ENCODE measurements at regions not wholly inside any gene's neighbourhood (a gene's known extent, or its start where the extent isn't known, plus 50 kb on each side); places are given as distances from the start of the nearest gene placed in this dataset.

DNA sequence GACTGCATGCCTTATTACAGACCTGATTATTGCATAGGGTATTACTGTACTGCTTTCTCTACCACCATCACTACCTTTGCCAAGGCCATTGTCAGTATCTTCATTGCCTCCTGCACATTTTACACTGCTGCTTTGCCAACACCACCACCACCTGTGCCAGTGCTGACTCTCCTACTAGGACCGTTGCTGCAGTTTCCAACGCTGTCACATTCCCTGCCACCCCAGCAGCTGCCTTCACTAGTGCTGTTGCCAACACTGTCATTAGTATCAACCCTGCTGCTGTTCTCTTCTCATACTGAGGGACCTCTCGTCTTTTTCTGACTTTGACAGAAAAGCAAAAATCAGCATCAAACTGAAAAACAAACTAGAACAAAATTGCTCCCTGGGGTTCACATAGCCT lies 394.9 kb upstream of the B3GALT2 start:
- DNase-seq (ENCODE audit: low read depth in 6 of 9, low spot score in 9 of 9), result no peak
- H3K4me1 ChIP-seq (ENCODE audit: control insufficient read depth in 2 of 2, insufficient read depth in 2 of 2, low read length in 2 of 2), result no peaks in the 10 kb centered on the region
- 97% methylated on average over 3 of the region's 3 CpGs for WGBS
- no peaks in the 10 kb centered on the region for H3K9me3 ChIP-seq (ENCODE audit: control insufficient read depth in 2 of 2, insufficient read depth in 1 of 2, low read length in 1 of 2)
- H3K36me3 ChIP-seq (ENCODE audit: control insufficient read depth in 2 of 2, insufficient read depth in 2 of 2, low read length in 1 of 2), result no peaks in the 10 kb centered on the region
- H3K27ac ChIP-seq (ENCODE audit: low read depth in 1 of 2, low read length in 1 of 2), result no peak overlapping the region
- H3K27me3 ChIP-seq (ENCODE audit: control insufficient read depth in 2 of 2, insufficient read depth in 1 of 2, low read length in 1 of 2), result no peaks in the 10 kb centered on the region
- H3K4me3 ChIP-seq (ENCODE audit: low read length in 2 of 2), result no peak overlapping the region

DNA sequence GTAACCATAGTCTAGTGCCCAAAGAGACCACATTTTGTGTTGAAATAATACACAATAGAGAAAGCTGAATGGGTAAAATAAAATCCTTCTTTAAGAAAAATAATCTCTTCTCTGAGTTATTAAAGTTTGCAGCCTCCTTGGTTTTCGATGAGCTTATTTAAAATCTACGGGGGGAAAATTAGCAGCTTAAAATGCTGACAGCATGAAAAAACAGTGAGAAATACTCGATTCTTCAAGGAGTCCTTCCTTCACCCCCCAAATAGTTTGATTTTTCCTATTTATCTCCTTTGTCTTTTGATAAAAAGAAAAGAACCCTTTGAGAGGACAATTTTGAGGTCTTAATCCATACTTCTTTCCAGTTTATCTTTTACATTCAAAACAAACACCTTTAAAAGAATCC lies 394.0 kb upstream of the B3GALT2 start:
- no peak overlapping the region for H3K27ac ChIP-seq (ENCODE audit: low read depth in 1 of 2, low read length in 1 of 2)
- H3K27me3 ChIP-seq (ENCODE audit: control insufficient read depth in 2 of 2, insufficient read depth in 1 of 2, low read length in 1 of 2), result no peaks in the 10 kb centered on the region
- H3K9me3 ChIP-seq (ENCODE audit: control insufficient read depth in 2 of 2, insufficient read depth in 1 of 2, low read length in 1 of 2), result no peaks in the 10 kb centered on the region
- no peak overlapping the region for H3K4me3 ChIP-seq (ENCODE audit: low read length in 2 of 2)
- H3K4me1 ChIP-seq (ENCODE audit: control insufficient read depth in 2 of 2, insufficient read depth in 2 of 2, low read length in 2 of 2), result no peaks in the 10 kb centered on the region
- 96% methylated on average over 3 of the region's 3 CpGs for whole genome bisulfite sequencing
- no peak for DNase-seq (ENCODE audit: low read depth in 6 of 9, low spot score in 9 of 9)
- no peaks in the 10 kb centered on the region for H3K36me3 ChIP-seq (ENCODE audit: control insufficient read depth in 2 of 2, insufficient read depth in 2 of 2, low read length in 1 of 2)

DNA sequence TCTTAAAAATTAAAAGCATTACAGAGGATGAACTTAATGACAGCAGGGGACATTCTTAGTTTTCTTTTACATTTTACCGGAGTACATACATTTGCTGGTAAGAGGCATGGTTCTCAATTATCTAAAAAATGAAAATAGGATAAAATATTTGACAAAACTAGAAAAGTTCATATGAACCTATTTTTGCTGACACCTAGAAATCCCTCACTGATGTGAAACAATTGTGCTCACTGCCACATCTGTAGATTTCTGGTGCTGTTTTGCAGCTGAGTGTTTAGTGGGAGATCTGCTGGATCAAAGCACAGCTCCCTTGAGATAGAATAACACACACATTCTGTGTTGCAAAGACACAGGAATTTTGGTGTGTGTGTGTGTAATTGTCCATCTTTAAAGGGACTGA lies 392.9 kb upstream of the B3GALT2 start:
- H3K9me3 ChIP-seq (ENCODE audit: control insufficient read depth in 2 of 2, insufficient read depth in 1 of 2, low read length in 1 of 2), result no peaks in the 10 kb centered on the region
- no peak for DNase-seq (ENCODE audit: low read depth in 6 of 9, low spot score in 9 of 9)
- no peak overlapping the region for H3K27ac ChIP-seq (ENCODE audit: low read depth in 1 of 2, low read length in 1 of 2)
- no peaks in the 10 kb centered on the region for H3K4me1 ChIP-seq (ENCODE audit: control insufficient read depth in 2 of 2, insufficient read depth in 2 of 2, low read length in 2 of 2)
- WGBS, result 97% methylated on average over 1 of the region's 1 CpG
- H3K4me3 ChIP-seq (ENCODE audit: low read length in 2 of 2), result no peak overlapping the region
- no peaks in the 10 kb centered on the region for H3K27me3 ChIP-seq (ENCODE audit: control insufficient read depth in 2 of 2, insufficient read depth in 1 of 2, low read length in 1 of 2)
- H3K36me3 ChIP-seq (ENCODE audit: control insufficient read depth in 2 of 2, insufficient read depth in 2 of 2, low read length in 1 of 2), result no peaks in the 10 kb centered on the region

DNA sequence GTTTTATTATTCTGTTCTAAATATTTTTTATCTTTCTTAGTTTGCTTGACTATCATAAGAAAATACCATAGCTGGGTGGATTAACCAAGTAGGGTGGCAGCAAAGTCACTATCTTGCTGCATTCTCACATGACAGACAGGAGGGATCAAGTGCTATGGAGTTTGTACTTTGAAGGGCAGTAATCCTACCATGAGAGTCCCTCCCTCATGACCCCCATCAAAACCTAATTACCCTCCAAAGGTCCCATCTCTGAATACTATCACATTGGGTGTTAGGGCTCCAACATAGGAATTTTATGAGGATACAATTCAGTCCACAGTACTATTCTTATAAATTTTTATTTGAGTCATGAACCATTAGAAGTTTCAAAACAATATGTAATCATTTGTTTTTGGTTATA lies 388.5 kb upstream of the B3GALT2 start:
- H3K4me1 ChIP-seq (ENCODE audit: control insufficient read depth in 2 of 2, insufficient read depth in 2 of 2, low read length in 2 of 2), result no peaks in the 10 kb centered on the region
- H3K27ac ChIP-seq (ENCODE audit: low read depth in 1 of 2, low read length in 1 of 2), result no peak overlapping the region
- H3K4me3 ChIP-seq (ENCODE audit: low read length in 2 of 2), result no peak overlapping the region
- H3K27me3 ChIP-seq (ENCODE audit: control insufficient read depth in 2 of 2, insufficient read depth in 1 of 2, low read length in 1 of 2), result no peaks in the 10 kb centered on the region
- no peaks in the 10 kb centered on the region for H3K36me3 ChIP-seq (ENCODE audit: control insufficient read depth in 2 of 2, insufficient read depth in 2 of 2, low read length in 1 of 2)
- H3K9me3 ChIP-seq (ENCODE audit: control insufficient read depth in 2 of 2, insufficient read depth in 1 of 2, low read length in 1 of 2), result no peaks in the 10 kb centered on the region
- DNase-seq (ENCODE audit: low read depth in 6 of 9, low spot score in 9 of 9), result no peak

DNA sequence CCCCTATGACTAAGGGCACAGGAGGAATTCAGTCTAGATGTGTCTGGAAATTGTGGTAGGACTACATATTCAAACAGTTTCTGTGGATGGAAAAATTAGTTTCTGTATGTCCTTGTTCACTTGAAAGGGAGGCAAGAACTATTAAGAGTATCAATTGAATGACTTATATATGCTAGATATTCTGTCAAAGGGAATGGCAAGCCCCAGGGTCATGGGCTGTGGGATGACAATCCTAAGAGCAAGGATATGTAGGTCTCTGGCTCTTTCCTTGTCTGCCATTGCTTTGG lies 383.5 kb upstream of the B3GALT2 start:
- Histone ChIP-seq H3K9me3 (ENCODE audit: control insufficient read depth in 2 of 2, insufficient read depth in 1 of 2, low read length in 1 of 2) (no peaks in the 10 kb centered on the region), H3K4me3 (ENCODE audit: low read length in 2 of 2) (no peak overlapping the region), H3K36me3 (ENCODE audit: control insufficient read depth in 2 of 2, insufficient read depth in 2 of 2, low read length in 1 of 2) (no peaks in the 10 kb centered on the region), H3K4me1 (ENCODE audit: control insufficient read depth in 2 of 2, insufficient read depth in 2 of 2, low read length in 2 of 2) (no peaks in the 10 kb centered on the region), H3K27ac (ENCODE audit: low read depth in 1 of 2, low read length in 1 of 2) (no peak overlapping the region), H3K27me3 (ENCODE audit: control insufficient read depth in 2 of 2, insufficient read depth in 1 of 2, low read length in 1 of 2) (no peaks in the 10 kb centered on the region)
- no peak for DNase-seq (ENCODE audit: low read depth in 6 of 9, low spot score in 9 of 9)

DNA sequence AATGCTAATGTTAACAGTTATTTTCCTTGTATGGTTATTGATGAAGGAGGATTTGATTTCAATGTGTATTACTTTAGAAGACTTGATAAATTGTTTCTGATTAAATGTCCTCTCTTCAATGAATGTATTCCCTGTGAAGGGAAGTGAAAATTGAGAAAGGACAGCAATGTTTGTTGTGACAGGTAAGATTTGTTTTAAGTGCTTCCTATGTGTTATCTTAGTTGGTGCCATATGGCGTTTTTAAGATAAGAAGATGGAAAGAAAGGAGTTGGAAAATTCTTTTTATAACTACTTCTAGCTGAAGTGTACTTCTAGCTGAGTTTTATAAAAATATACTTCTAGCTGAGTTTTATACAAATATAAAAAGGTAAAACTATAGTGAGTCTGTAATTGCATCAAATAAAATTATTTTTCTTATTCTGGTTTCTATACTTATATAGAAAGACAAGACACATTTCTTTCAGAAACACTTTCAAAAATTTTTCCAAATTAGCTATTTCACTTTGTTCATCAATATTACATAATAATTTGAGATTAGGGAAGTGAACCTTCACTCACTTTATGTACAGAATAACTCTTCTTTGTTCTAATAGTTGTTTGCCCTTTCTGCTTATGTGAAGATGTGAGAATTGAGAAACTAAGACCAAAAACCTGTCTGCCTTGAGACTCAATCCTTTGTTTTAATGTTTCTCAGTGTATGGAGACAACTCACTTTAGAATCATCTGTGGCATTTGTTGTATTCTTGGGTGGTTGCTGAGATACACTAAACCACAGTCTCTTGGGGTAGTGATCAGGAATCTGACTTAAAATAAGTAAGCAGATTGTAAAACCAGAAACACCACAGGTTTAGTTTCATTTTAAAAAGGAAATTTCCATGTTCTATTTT lies 382.9 kb upstream of the B3GALT2 start:
- Histone ChIP-seq H3K27me3 (ENCODE audit: control insufficient read depth in 2 of 2, insufficient read depth in 1 of 2, low read length in 1 of 2) (no peaks in the 10 kb centered on the region), H3K4me3 (ENCODE audit: low read length in 2 of 2) (no peak overlapping the region), H3K27ac (ENCODE audit: low read depth in 1 of 2, low read length in 1 of 2) (no peak overlapping the region), H3K9me3 (ENCODE audit: control insufficient read depth in 2 of 2, insufficient read depth in 1 of 2, low read length in 1 of 2) (no peaks in the 10 kb centered on the region), H3K4me1 (ENCODE audit: control insufficient read depth in 2 of 2, insufficient read depth in 2 of 2, low read length in 2 of 2) (no peaks in the 10 kb centered on the region), H3K36me3 (ENCODE audit: control insufficient read depth in 2 of 2, insufficient read depth in 2 of 2, low read length in 1 of 2) (no peaks in the 10 kb centered on the region)
- 67% methylated on average over 1 of the region's 1 CpG for WGBS
- peak in 1 of 9 donors; percentile 12 for DNase-seq (ENCODE audit: low read depth in 6 of 9, low spot score in 9 of 9)

DNA sequence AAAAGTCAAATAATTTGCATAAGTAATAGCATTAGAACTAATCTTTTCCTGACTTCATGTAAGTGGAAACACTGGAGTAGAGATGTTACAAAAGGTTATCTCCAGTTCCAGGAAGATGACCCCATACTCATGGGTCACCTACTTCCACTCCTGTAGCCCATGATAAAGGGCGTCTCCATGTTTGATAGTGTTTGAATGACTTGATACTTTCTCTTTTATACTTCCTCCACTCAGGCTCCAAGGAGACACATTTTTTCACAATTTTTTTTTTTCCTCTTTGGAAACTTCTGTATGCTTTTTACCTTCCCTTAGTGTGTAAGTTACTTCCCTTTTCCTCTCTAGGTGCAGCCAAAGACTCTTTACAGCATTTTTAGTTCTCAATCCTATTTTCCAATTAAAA lies 382.1 kb upstream of the B3GALT2 start:
- Histone ChIP-seq H3K9me3 (ENCODE audit: control insufficient read depth in 2 of 2, insufficient read depth in 1 of 2, low read length in 1 of 2) (no peaks in the 10 kb centered on the region), H3K4me1 (ENCODE audit: control insufficient read depth in 2 of 2, insufficient read depth in 2 of 2, low read length in 2 of 2) (no peaks in the 10 kb centered on the region)
- 93% methylated on average over 1 of the region's 1 CpG for WGBS

DNA sequence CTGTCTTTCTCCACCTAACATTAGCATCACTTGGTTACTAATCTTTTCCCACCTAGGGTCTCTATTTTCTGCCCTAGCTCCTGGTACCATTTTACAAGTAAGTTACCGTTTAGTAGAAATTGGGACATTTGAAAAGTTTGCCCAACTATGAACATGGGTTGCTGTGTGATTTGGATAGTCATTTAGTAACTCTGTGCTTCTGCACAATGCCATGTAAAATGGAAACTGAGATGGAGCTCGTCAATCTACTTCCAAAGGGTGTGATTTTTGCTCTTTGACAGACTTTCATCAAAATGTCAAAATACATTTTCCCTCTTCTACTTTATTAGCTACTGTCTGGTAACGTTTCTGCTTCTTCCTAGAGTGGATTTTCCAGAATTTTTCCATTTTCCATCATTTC lies 381.5 kb upstream of the B3GALT2 start:
- no peaks in the 10 kb centered on the region for H3K4me1 ChIP-seq (ENCODE audit: control insufficient read depth in 2 of 2, insufficient read depth in 2 of 2, low read length in 2 of 2)
- no peak for DNase-seq (ENCODE audit: low read depth in 6 of 9, low spot score in 9 of 9)
- no peaks in the 10 kb centered on the region for H3K36me3 ChIP-seq (ENCODE audit: control insufficient read depth in 2 of 2, insufficient read depth in 2 of 2, low read length in 1 of 2)
- no peak overlapping the region for H3K27ac ChIP-seq (ENCODE audit: low read depth in 1 of 2, low read length in 1 of 2)
- H3K27me3 ChIP-seq (ENCODE audit: control insufficient read depth in 2 of 2, insufficient read depth in 1 of 2, low read length in 1 of 2), result no peaks in the 10 kb centered on the region
- 96% methylated on average over 3 of the region's 3 CpGs for WGBS
- H3K4me3 ChIP-seq (ENCODE audit: low read length in 2 of 2), result no peak overlapping the region
- H3K9me3 ChIP-seq (ENCODE audit: control insufficient read depth in 2 of 2, insufficient read depth in 1 of 2, low read length in 1 of 2), result no peaks in the 10 kb centered on the region

More for the DNA sequence above, 382.1 kb upstream of the B3GALT2 start:
- no peaks in the 10 kb centered on the region for H3K36me3 ChIP-seq (ENCODE audit: control insufficient read depth in 2 of 2, insufficient read depth in 2 of 2, low read length in 1 of 2)
- H3K27me3 ChIP-seq (ENCODE audit: control insufficient read depth in 2 of 2, insufficient read depth in 1 of 2, low read length in 1 of 2), result no peaks in the 10 kb centered on the region
- no peak for DNase-seq (ENCODE audit: low read depth in 6 of 9, low spot score in 9 of 9)
- H3K27ac ChIP-seq (ENCODE audit: low read depth in 1 of 2, low read length in 1 of 2), result no peak overlapping the region
- no peak overlapping the region for H3K4me3 ChIP-seq (ENCODE audit: low read length in 2 of 2)

DNA sequence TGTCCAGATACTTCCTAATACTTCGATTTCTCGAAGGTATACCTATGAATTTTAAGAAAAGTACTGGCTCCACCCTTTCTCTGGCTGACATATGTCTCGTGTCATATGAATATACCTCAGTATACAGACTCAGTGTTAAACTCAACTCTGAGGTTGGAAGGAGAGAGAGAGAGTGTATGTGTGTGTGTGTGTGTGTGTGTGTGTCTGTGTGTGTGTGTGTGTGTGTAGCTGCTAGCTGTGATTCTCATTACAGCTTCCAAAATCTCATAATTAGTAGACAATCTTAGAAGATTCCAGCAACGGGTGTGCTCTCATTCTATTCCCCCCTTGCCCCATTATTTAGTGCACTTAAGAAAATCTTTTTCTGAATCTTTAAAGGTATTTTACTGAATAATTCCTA lies 380.3 kb upstream of the B3GALT2 start:
- no peaks in the 10 kb centered on the region for H3K36me3 ChIP-seq (ENCODE audit: control insufficient read depth in 2 of 2, insufficient read depth in 2 of 2, low read length in 1 of 2)
- no peaks in the 10 kb centered on the region for H3K4me1 ChIP-seq (ENCODE audit: control insufficient read depth in 2 of 2, insufficient read depth in 2 of 2, low read length in 2 of 2)
- DNase-seq (ENCODE audit: low read depth in 6 of 9, low spot score in 9 of 9), result no peak
- no peak overlapping the region for H3K27ac ChIP-seq (ENCODE audit: low read depth in 1 of 2, low read length in 1 of 2)
- no peaks in the 10 kb centered on the region for H3K9me3 ChIP-seq (ENCODE audit: control insufficient read depth in 2 of 2, insufficient read depth in 1 of 2, low read length in 1 of 2)
- 96% methylated on average over 4 of the region's 4 CpGs for WGBS
- H3K4me3 ChIP-seq (ENCODE audit: low read length in 2 of 2), result no peak overlapping the region
- no peaks in the 10 kb centered on the region for H3K27me3 ChIP-seq (ENCODE audit: control insufficient read depth in 2 of 2, insufficient read depth in 1 of 2, low read length in 1 of 2)
